DMS79 (cell line): ENCODE measurements at regions not wholly inside any gene's neighbourhood (a gene's known extent, or its start where the extent isn't known, plus 50 kb on each side); places are given as distances from the start of the nearest gene placed in this dataset.
"Not testable (repeated sequence)": the region's sequence is repeated elsewhere in the genome, so short reads cannot be mapped to it uniquely, and the experiment has no call there.

ENCODE experiments used
- DNase-seq: peaks from one replicate; lab custom pipeline; 2025; lab: John Stamatoyannopoulos, UW

GRCh38 chr3:72030296-72030695 is 245.3 kb upstream of the PROK2 start:
- not testable (repeated sequence) for DNase-seq

- DNase-seq: not testable (repeated sequence)
These were observed 243.8 kb upstream of the PROK2 start for GRCh38 chr3:72028726-72029125.

- DNase-seq: not testable (repeated sequence)
These were observed 243.4 kb upstream of the PROK2 start for GRCh38 chr3:72028307-72028706.

- DNase-seq: not testable (repeated sequence)
These were observed 242.8 kb upstream of the PROK2 start for GRCh38 chr3:72027728-72028127.

- no peak for DNase-seq
These were observed 237.1 kb upstream of the PROK2 start for GRCh38 chr3:72022027-72022426.

- no peak for DNase-seq
These were observed 236.6 kb upstream of the PROK2 start for GRCh38 chr3:72021531-72021930.

GRCh38 chr3:72018343-72018984 is 233.5 kb upstream of the PROK2 start:
- DNase-seq: no peak

GRCh38 chr3:72017935-72018334 is 233.0 kb upstream of the PROK2 start:
- no peak for DNase-seq

- DNase-seq: no peak
These were observed 232.4 kb upstream of the PROK2 start for GRCh38 chr3:72017311-72017710.

GRCh38 chr3:72015463-72015862 is 230.5 kb upstream of the PROK2 start:
- no peak for DNase-seq

- DNase-seq: no peak
These were observed 228.1 kb upstream of the PROK2 start for GRCh38 chr3:72013084-72013483.

- DNase-seq: no peak
These were observed 227.4 kb upstream of the PROK2 start for GRCh38 chr3:72012363-72012762.

- DNase-seq: no peak
These were observed 226.5 kb upstream of the PROK2 start for GRCh38 chr3:72011485-72011884.

GRCh38 chr3:72009851-72010443 is 225.0 kb upstream of the PROK2 start:
- no peak for DNase-seq

- DNase-seq: no peak
These were observed 223.5 kb upstream of the PROK2 start for GRCh38 chr3:72008226-72008996.

- DNase-seq: no peak
These were observed 221.9 kb upstream of the PROK2 start for GRCh38 chr3:72006631-72007556.

- DNase-seq: no peak
These were observed 219.9 kb upstream of the PROK2 start for GRCh38 chr3:72004749-72005292.

- no peak for DNase-seq
These were observed 219.0 kb upstream of the PROK2 start for GRCh38 chr3:72003936-72004335.

GRCh38 chr3:72001758-72002157 is 216.8 kb upstream of the PROK2 start:
- no peak for DNase-seq

- DNase-seq: no peak
These were observed 214.2 kb upstream of the PROK2 start for GRCh38 chr3:71998995-71999673.

GRCh38 chr3:71997066-71997653 is 212.2 kb upstream of the PROK2 start:
- DNase-seq: no peak
